Upper lobe of left lung (tissue), 6 donors: ENCODE measurements at regions not wholly inside any gene's neighbourhood (a gene's known extent, or its start where the extent isn't known, plus 50 kb on each side); places are given as distances from the start of the nearest gene placed in this dataset.
A peak's percentile ranks its signal among the peaks of the same experiment; 100 is the strongest.

Experiments
- ATAC-seq, 2 donors: fragments of 200-7000 bp; cut with Tn5 transposase; one replicate each; pipeline ENCODE4 v1.9.1; 2022; ENCODE audit warnings: mild to moderate bottlenecking in 2 of 2, moderate library complexity in 2 of 2; ENCODE audit not compliant: low FRiP score in 2 of 2
- DNase-seq, 2 donors: peaks; one replicate each; pipeline ENCODE4 v3.0.0-alpha.2; 2019 to 2020
- H3K27ac ChIP-seq, 4 donors: fragments of 200-600 bp; sonication (generic); one replicate each; pipeline ENCODE4 v1.5.1; 2016 to 2019
- H3K27me3 ChIP-seq, 4 donors: fragments of 200-600 bp; sonication (generic); one replicate each; pipeline ENCODE4 v1.5.1; 2017 to 2019
- H3K36me3 ChIP-seq, 4 donors: fragments of 200-600 bp; sonication (generic); one replicate each; pipeline ENCODE4 v1.5.1; 2016 to 2019
- H3K4me1 ChIP-seq, 4 donors: fragments of 200-600 bp; sonication (generic); one replicate each; pipeline ENCODE4 v1.5.1; 2018 to 2019
- H3K4me3 ChIP-seq, 4 donors: fragments of 200-600 bp; sonication (generic); one replicate each; pipeline ENCODE4 v1.5.1; 2017 to 2019; ENCODE audit warnings: mild to moderate bottlenecking in 2 of 4, moderate library complexity in 1 of 4
- H3K9me3 ChIP-seq, 4 donors: fragments of 200-600 bp; sonication (generic); one replicate each; pipeline ENCODE4 v1.5.1; 2018 to 2019
- EP300 ChIP-seq, 4 donors: sonication (generic); formaldehyde crosslinking; IDR thresholded peaks; one replicate each; pipeline ENCODE4 v1.5.1; 2017; ENCODE audit warnings: antibody characterized with exemption in 4 of 4, control low read depth in 2 of 4
- POLR2A ChIP-seq, 4 donors: fragments of 450-650 bp; IDR thresholded peaks; one replicate each; pipeline ENCODE4 v1.5.1; 2016 to 2017; ENCODE audit warnings: antibody characterized with exemption in 4 of 4, mild to moderate bottlenecking in 2 of 4
- POLR2AphosphoS5 ChIP-seq, 2 donors: sonication (generic); formaldehyde crosslinking; IDR thresholded peaks; one replicate each; pipeline ENCODE4 v1.5.1; 2017; ENCODE audit warnings: antibody characterized with exemption in 2 of 2
- WGBS, 2 donors: methylation state at CpG; one replicate each; pipeline ENCODE4 v1.1.5; 2017 to 2018; 5-methylcytosine and 5-hydroxymethylcytosine counted together
- TF ChIP-seq, protein P1 (sequence below), 6 experiments: fragments of 450-650 bp in 4 of 6; fragments of 200-600 bp in 2 of 6; sonication (generic) in 2 of 6; IDR thresholded peaks; one replicate each; pipeline ENCODE4 v1.5.1; 2016 to 2019; ENCODE audit warnings: antibody characterized with exemption in 6 of 6
- donor health status: DM: no; HTN: no; CAD: no; lungs with moderate emphysema.
- donor health status: DM: no; HTN: yes; CAD: no; lungs with severe emphysema.

DNA sequence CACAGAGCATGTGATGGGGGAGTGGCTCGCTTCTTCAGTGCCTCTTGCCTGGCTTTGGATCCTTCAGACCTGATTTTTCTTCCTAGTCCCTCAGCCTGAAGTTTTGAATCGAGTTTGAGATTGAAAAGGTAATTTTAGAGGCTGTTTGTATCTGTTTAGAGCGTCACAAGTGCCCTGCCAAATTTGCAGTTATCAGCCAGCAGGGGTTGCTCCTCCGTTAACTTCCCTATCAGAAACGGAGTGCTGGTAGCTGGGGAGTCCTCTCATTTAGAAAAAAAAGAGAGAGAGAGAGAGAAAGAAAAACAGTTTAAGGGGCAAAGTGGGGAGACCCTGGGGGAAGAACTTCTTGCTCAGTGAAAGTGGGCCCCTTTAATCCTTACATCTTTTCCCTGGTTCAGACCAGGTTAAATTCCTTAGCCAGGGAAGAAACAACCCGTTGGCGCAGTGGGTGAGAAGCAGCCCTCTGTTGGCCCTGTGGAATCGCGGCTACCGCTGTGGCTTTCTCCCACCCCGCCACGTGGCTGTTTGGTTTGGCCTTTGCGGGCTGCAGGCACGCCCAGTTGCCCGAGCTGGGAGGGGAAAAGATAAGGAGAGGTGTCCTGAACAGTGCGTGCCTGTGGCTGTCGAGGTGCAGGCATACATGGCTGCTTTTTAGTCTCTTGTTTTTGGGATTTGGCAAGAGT is 576.7 kb upstream of the ACO1 start:
- H3K9me3 ChIP-seq = no peaks in the 10 kb centered on the region
- no peaks in the 10 kb centered on the region for H3K27me3 ChIP-seq
- TF ChIP-seq, protein P1, sequence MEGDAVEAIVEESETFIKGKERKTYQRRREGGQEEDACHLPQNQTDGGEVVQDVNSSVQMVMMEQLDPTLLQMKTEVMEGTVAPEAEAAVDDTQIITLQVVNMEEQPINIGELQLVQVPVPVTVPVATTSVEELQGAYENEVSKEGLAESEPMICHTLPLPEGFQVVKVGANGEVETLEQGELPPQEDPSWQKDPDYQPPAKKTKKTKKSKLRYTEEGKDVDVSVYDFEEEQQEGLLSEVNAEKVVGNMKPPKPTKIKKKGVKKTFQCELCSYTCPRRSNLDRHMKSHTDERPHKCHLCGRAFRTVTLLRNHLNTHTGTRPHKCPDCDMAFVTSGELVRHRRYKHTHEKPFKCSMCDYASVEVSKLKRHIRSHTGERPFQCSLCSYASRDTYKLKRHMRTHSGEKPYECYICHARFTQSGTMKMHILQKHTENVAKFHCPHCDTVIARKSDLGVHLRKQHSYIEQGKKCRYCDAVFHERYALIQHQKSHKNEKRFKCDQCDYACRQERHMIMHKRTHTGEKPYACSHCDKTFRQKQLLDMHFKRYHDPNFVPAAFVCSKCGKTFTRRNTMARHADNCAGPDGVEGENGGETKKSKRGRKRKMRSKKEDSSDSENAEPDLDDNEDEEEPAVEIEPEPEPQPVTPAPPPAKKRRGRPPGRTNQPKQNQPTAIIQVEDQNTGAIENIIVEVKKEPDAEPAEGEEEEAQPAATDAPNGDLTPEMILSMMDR (IDR thresholded peaks at IDR 0.05) = no peak
- H3K4me3 ChIP-seq = no peak overlapping the region
- no peaks in the 10 kb centered on the region for H3K4me1 ChIP-seq
- DNase-seq (peak in 1 of 2 donors; percentile 64), ATAC-seq (no peak)
- H3K27ac ChIP-seq = no peak overlapping the region
- no peaks in the 10 kb centered on the region for H3K36me3 ChIP-seq
- 80 to 84% methylated on average over 17 of the region's 17 CpGs for WGBS, 2 donors

DNA sequence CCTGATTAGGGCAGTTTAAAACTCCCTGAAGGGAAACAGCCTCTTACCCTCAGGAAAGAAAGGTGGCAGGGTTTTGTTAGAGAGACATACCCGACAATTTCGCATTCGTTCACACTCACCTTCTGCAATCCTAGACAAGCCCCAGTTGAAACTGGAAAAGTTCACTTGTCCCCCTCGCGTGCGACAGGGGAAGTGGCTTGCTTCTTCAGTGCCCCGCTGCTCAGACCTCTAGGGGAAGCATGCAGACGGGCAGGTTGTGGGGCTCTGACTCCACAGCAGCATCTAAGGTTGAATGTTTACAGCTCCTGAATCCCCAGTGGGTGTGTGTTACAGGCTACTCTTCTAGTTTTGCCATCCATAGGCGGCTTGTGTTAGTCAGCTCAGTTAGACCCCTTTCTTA is 575.7 kb upstream of the ACO1 start:
- TF ChIP-seq POLR2AphosphoS5 (IDR thresholded peaks at IDR 0.05) = no peak
- no peak for TF ChIP-seq EP300 (IDR thresholded peaks at IDR 0.05)
- TF ChIP-seq, protein P1 (IDR thresholded peaks at IDR 0.05) = no peak
- no peak for TF ChIP-seq POLR2A (IDR thresholded peaks at IDR 0.05)
- no peak overlapping the region for H3K4me3 ChIP-seq
- ATAC-seq (no peak), DNase-seq (no peak)
- H3K4me1 ChIP-seq = no peaks in the 10 kb centered on the region
- 76 to 77% methylated on average over 9 of the region's 9 CpGs for WGBS, 2 donors
- no peaks in the 10 kb centered on the region for H3K27me3 ChIP-seq
- no peaks in the 10 kb centered on the region for H3K9me3 ChIP-seq
- H3K36me3 ChIP-seq = no peaks in the 10 kb centered on the region
- no peak overlapping the region for H3K27ac ChIP-seq

DNA sequence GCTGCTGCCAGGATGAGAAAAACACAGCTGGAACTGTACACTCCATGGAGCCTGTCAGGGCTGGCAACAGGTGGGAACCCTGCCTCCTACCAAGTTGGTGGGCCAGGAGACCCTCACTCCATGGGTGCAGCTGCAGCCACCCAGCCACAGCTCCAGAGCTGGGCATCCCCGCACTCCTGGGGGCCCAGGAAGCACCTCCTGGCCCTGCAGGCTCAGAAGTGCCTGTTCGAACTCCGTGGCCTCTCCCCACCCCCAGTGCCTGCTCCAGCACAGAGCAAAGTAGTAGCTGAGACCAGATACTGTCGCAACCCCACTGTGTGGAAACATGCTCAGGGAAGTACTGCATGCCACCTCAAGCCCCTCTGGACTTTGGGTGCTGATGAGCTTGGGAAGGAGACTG is 564.0 kb upstream of the ACO1 start:
- Histone ChIP-seq H3K4me3 (no peak overlapping the region), H3K27ac (no peak overlapping the region), H3K9me3 (no peaks in the 10 kb centered on the region), H3K4me1 (no peaks in the 10 kb centered on the region), H3K27me3 (no peaks in the 10 kb centered on the region), H3K36me3 (no peaks in the 10 kb centered on the region)
- TF ChIP-seq POLR2A (IDR thresholded peaks at IDR 0.05) (no peak), EP300 (IDR thresholded peaks at IDR 0.05) (no peak), POLR2AphosphoS5 (IDR thresholded peaks at IDR 0.05) (no peak)
- TF ChIP-seq, protein P1 (IDR thresholded peaks at IDR 0.05) = no peak
- WGBS, 2 donors = 85 to 100% methylated on average over 1 to 4 of the region's 4 CpGs
- ATAC-seq = peak in 1 of 2 donors; percentile 53
- peak in 1 of 2 donors; percentile 39 for DNase-seq

DNA sequence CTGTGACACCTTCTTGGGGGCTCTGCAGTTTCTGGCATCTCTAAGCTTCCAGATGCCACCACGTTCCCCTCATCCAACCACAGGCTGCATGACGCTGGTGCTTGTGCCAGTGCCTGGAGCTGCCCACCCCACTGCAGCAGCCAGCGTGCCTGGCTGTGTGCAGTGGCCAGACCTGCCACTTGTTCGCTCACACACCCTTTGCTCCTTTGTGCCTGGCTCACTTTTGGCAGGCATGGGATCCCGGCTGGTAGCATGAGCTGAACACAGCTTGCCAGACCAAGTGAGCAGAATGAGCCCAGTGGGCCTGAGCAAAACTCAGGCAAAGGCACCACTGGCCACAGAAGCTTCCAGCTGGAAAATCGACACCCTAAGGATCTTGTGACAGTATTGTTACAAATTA is 562.9 kb upstream of the ACO1 start:
- no peak for TF ChIP-seq EP300 (IDR thresholded peaks at IDR 0.05)
- 67 to 80% methylated on average over 1 to 6 of the region's 6 CpGs for WGBS, 2 donors
- peak in 1 of 2 donors; percentile 43 for DNase-seq
- Histone ChIP-seq H3K27ac (no peak overlapping the region), H3K4me1 (no peaks in the 10 kb centered on the region), H3K4me3 (no peak overlapping the region), H3K9me3 (no peaks in the 10 kb centered on the region), H3K27me3 (no peaks in the 10 kb centered on the region), H3K36me3 (no peaks in the 10 kb centered on the region)
- no peak for ATAC-seq

DNA sequence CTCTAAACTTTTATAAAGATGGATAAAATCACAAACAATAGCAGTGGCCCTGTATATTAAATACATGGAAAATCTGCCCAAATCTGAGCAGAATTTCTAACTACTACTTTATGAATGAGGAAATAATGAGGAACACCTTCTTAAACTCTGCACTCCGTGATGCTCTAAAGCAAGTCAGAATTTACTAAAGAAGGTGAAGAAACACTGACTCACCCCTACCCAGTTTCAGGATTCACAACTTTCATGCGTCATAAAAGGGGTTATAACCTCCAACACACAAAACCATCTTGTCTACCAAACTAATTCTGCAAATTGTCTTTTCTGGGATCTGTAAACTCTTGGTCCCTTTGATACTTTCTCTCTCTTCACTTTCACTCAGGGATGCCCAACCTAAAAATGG is 561.1 kb upstream of the ACO1 start:
- no peak for ATAC-seq
- no peak overlapping the region for H3K4me3 ChIP-seq
- H3K9me3 ChIP-seq = no peaks in the 10 kb centered on the region
- DNase-seq = no peak
- no peaks in the 10 kb centered on the region for H3K36me3 ChIP-seq
- 77 to 95% methylated on average over 2 of the region's 2 CpGs for WGBS, 2 donors
- no peaks in the 10 kb centered on the region for H3K4me1 ChIP-seq
- H3K27me3 ChIP-seq = no peaks in the 10 kb centered on the region
- no peak overlapping the region for H3K27ac ChIP-seq
- TF ChIP-seq, protein P1 (IDR thresholded peaks at IDR 0.05) = no peak
- no peak for TF ChIP-seq POLR2AphosphoS5 (IDR thresholded peaks at IDR 0.05)
- no peak for TF ChIP-seq POLR2A (IDR thresholded peaks at IDR 0.05)
- no peak for TF ChIP-seq EP300 (IDR thresholded peaks at IDR 0.05)
